Karpas-422 (cell line): ENCODE measurements at regions not wholly inside any gene's neighbourhood (a gene's known extent, or its start where the extent isn't known, plus 50 kb on each side); places are given as distances from the start of the nearest gene placed in this dataset.

Source experiments
- DNase-seq: peaks from one replicate; pipeline ENCODE4 v3.0.0-alpha.2; 2015
- H2AFZ ChIP-seq: fragments of 200-600 bp; sonication (generic); 2 replicates; pipeline ENCODE4 v1.6.1; 2014; ENCODE audit warnings: antibody characterized with exemption, low read length, mixed read lengths
- H3K27ac ChIP-seq: fragments of 200-600 bp; sonication (generic); 2 replicates; pipeline ENCODE4 v1.5.1; 2014; ENCODE audit warnings: mild to moderate bottlenecking, low read length, moderate library complexity
- H3K27me3 ChIP-seq: fragments of 200-600 bp; sonication (generic); 2 replicates; pipeline ENCODE4 v1.6.1; 2014; ENCODE audit warnings: low read length, mixed read lengths
- H3K36me3 ChIP-seq: fragments of 200-600 bp; sonication (generic); 2 replicates; pipeline ENCODE4 v1.6.1; 2014; ENCODE audit warnings: low read length, mixed read lengths; ENCODE audit not compliant: insufficient read depth
- H3K4me1 ChIP-seq: fragments of 200-600 bp; sonication (generic); 2 replicates; pipeline ENCODE4 v1.6.1; 2014; ENCODE audit warnings: mild to moderate bottlenecking, low read length, mixed read lengths
- H3K4me2 ChIP-seq: fragments of 200-600 bp; sonication (generic); 2 replicates; pipeline ENCODE4 v1.6.1; 2014; ENCODE audit warnings: low read length, low read depth, mild to moderate bottlenecking; ENCODE audit not compliant: poor library complexity, severe bottlenecking
- H3K4me3 ChIP-seq: fragments of 200-600 bp; sonication (generic); 2 replicates; pipeline ENCODE4 v1.5.1; 2014; ENCODE audit warnings: mild to moderate bottlenecking, antibody characterized with exemption, low read length, mixed read lengths
- H3K79me2 ChIP-seq: fragments of 200-600 bp; sonication (generic); 2 replicates; pipeline ENCODE4 v1.6.1; 2014; ENCODE audit warnings: mild to moderate bottlenecking, low read length, mixed read lengths
- H3K9ac ChIP-seq: fragments of 200-600 bp; sonication (generic); 2 replicates; pipeline ENCODE4 v1.6.0; 2014; ENCODE audit warnings: low read length
- H3K9me2 ChIP-seq: fragments of 200-600 bp; sonication (generic), shearing (Covaris generic); replicated peaks from 2 replicates; pipeline ENCODE4 v1.6.0; 2014; ENCODE audit warnings: mild to moderate bottlenecking, low read length, moderate library complexity; ENCODE audit not compliant: insufficient read depth
- H3K9me3 ChIP-seq: fragments of 300-700, 200-600 bp; sonication (generic); 2 replicates; pipeline ENCODE4 v1.6.1; 2014; ENCODE audit warnings: low read length, mixed read lengths
- H4K20me1 ChIP-seq: fragments of 200-600 bp; sonication (generic); 2 replicates; pipeline ENCODE4 v1.6.1; 2014; ENCODE audit warnings: mild to moderate bottlenecking, antibody characterized with exemption, low read length, low read depth; ENCODE audit not compliant: insufficient read depth

DNA sequence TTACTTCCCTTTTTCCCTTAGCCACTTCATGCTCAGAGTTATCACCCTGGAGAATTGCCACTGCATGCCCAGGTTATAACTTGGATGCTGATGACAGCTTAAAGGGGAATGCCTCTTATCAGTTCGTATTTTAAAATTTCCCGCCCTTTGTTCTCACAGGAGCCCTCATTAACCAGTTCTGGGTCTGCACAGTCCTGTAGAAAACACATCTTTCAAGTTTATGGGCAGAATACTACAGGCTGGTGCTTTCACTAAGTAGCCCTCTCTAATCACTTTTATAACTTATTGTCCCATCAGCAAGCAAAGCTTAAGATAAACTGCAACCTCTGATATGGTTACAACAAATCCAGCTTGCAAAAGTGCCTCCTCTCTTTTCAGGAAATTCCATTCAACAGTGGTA is 587.3 kb upstream of the UBE2E2 start:
- no peaks in the 10 kb centered on the region for H4K20me1 ChIP-seq
- H3K9me3 ChIP-seq, result no peaks in the 10 kb centered on the region; the same call in 1 of the 2 replicates
- no peak overlapping the region for H3K27ac ChIP-seq
- no peak for DNase-seq
- no peak overlapping the region for H3K4me3 ChIP-seq
- no peaks in the 10 kb centered on the region for H3K36me3 ChIP-seq
- H3K9ac ChIP-seq, result no peak overlapping the region
- no peaks in the 10 kb centered on the region for H3K79me2 ChIP-seq
- H3K4me1 ChIP-seq, result no peaks in the 10 kb centered on the region
- H3K9me2 ChIP-seq, result no peaks in the 10 kb centered on the region; the same call in 1 of the 2 replicates
- no peak overlapping the region for H2AFZ ChIP-seq
- no peaks in the 10 kb centered on the region for H3K27me3 ChIP-seq
- H3K4me2 ChIP-seq, result no peak overlapping the region

DNA sequence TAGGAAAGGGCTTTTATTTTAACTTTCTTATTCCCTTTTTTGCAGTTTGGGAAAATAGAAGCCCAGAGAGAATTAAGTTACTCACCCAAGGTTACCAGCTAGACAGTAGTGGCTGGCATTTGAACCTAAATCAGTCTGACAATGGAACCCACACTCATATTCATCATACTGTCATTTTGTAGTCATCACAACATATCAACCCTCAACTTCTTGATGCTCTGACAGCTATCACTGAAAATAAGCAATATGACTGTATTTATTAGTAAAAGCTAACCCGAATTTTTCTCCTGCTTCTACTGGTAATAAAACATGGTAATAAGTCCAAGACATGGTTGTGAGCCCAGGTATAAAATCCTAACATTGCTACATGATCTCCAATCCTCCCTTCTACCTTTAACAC is 585.8 kb upstream of the UBE2E2 start:
- H3K36me3 ChIP-seq, result no peaks in the 10 kb centered on the region
- no peaks in the 10 kb centered on the region for H4K20me1 ChIP-seq
- H3K4me2 ChIP-seq, result no peak overlapping the region
- DNase-seq, result no peak
- H3K27me3 ChIP-seq, result no peaks in the 10 kb centered on the region
- no peaks in the 10 kb centered on the region for H3K4me1 ChIP-seq
- no peaks in the 10 kb centered on the region for H3K79me2 ChIP-seq
- H3K9me2 ChIP-seq, result no peaks in the 10 kb centered on the region; the same call in 1 of the 2 replicates
- H3K4me3 ChIP-seq, result no peak overlapping the region
- H3K9ac ChIP-seq, result no peak overlapping the region
- H3K9me3 ChIP-seq, result no peaks in the 10 kb centered on the region
- no peak overlapping the region for H3K27ac ChIP-seq
- H2AFZ ChIP-seq, result no peak overlapping the region

DNA sequence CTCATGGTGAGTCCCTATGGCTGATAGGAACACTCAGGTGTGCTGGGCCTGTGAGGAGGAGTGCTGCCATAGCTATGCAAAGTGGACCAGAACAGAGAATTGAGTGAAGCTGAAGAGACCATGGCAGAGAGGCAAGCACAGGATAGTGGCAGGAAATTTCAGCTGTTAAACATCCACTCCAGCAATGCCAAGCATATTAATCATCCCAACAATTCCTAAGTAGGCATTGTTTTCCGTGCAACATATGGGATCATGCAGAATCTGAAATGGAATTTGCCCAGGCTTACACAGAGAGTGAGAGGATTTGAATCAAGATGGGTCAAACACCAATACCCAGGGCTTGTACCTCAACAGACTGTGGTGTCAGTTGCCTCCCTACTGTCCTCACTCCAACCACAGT is 582.6 kb upstream of the UBE2E2 start:
- no peaks in the 10 kb centered on the region for H3K9me3 ChIP-seq

DNA sequence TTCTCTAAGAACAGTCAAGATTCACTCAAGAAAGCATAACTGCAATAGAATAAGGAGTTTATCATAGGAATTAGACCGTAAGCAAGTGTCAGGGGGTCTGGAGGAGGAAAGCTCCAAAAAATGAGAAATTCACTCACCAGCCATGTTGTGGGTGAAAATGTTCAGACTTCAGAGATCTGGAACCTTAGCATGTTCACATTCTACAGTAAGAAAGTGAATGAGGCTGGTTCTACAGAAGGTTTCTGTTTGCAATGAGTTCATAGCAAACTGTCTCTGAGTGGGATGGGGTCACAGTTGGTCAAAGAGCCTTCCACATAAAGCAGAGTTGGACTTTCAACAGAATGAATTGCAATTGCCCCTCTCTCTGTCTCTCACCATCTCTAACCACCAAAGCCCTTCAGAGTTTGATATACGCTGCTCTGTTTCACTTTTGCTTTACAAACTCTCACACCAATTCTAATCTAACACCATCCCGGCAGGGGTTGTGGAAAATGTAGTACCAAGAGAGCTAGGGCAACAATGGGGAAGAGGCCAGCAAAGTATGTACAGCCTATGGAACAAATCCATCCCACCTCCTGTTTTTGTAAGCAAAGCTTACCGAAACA is 581.8 kb upstream of the UBE2E2 start:
- no peaks in the 10 kb centered on the region for H3K27me3 ChIP-seq
- no peaks in the 10 kb centered on the region for H4K20me1 ChIP-seq
- no peak overlapping the region for H3K4me3 ChIP-seq
- no peak overlapping the region for H2AFZ ChIP-seq
- H3K36me3 ChIP-seq, result no peaks in the 10 kb centered on the region
- no peak overlapping the region for H3K4me2 ChIP-seq
- H3K27ac ChIP-seq, result no peak overlapping the region
- no peaks in the 10 kb centered on the region for H3K9me3 ChIP-seq
- H3K9me2 ChIP-seq, result no peaks in the 10 kb centered on the region; the same call in 1 of the 2 replicates
- H3K9ac ChIP-seq, result no peak overlapping the region
- no peaks in the 10 kb centered on the region for H3K79me2 ChIP-seq
- no peak for DNase-seq
- H3K4me1 ChIP-seq, result no peaks in the 10 kb centered on the region

More for the DNA sequence above, 582.6 kb upstream of the UBE2E2 start:
- Histone ChIP-seq H3K4me1 (no peaks in the 10 kb centered on the region), H3K27me3 (no peaks in the 10 kb centered on the region), H2AFZ (no peak overlapping the region), H3K9ac (no peak overlapping the region), H4K20me1 (no peaks in the 10 kb centered on the region), H3K27ac (no peak overlapping the region), H3K4me3 (no peak overlapping the region), H3K4me2 (no peak overlapping the region), H3K36me3 (no peaks in the 10 kb centered on the region), H3K9me2 (no peaks in the 10 kb centered on the region; the same call in 1 of the 2 replicates), H3K79me2 (no peaks in the 10 kb centered on the region)
- no peak for DNase-seq

DNA sequence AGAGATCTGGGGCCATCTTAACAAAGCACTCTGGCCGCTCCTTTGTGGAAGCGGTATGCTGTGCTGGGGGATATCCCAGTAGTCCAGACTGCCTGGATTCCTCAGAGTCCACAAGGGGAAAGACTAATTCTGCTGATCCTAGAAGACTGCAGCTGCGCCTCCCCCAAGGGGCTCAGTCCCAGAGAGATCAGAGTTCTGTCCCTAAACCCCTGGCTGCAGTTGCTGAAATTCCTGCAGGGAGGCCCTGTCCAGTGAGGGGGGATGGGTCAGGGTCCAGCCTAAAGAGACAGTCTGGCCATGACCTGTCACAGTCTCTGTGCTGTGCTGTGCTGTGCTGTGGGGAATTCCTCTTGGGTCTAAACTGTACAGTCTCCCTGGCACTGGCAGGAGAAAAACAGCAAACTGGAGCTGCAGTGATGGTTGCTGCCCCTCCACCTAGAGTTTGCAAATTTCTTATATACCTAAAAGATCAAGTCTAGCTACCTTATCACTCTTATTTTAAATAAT is 575.1 kb upstream of the UBE2E2 start:
- H3K9me3 ChIP-seq, result peaks cover 9% of the 10 kb centered on the region
- no peak for DNase-seq
- no peaks in the 10 kb centered on the region for H3K9me2 ChIP-seq
- H3K4me2 ChIP-seq, result no peak overlapping the region
- no peak overlapping the region for H3K27ac ChIP-seq
- H4K20me1 ChIP-seq, result no peaks in the 10 kb centered on the region
- H3K27me3 ChIP-seq, result no peaks in the 10 kb centered on the region
- no peaks in the 10 kb centered on the region for H3K36me3 ChIP-seq
- no peaks in the 10 kb centered on the region for H3K79me2 ChIP-seq
- no peak overlapping the region for H3K9ac ChIP-seq
- no peaks in the 10 kb centered on the region for H3K4me1 ChIP-seq
- no peak overlapping the region for H2AFZ ChIP-seq
- H3K4me3 ChIP-seq, result no peak overlapping the region

DNA sequence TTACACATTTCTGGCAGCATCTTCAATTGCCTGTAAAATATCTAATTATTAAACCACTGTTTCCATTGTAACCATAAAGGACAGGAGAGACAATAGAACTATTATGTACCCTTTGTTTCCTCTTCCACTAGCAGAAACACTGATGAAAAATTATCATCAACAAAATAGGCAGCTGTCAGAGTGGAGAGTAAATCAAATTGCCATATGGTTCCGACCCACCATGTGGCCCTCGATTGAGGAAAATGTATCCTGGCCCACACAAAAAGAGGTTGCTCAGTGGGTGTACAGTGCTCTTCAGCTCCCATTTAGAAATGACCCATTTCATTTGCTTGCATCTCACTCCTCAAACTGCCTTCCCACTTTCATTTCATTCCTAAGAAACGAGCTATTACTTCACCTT is 570.6 kb upstream of the UBE2E2 start:
- Histone ChIP-seq H3K4me2 (no peak overlapping the region), H3K79me2 (no peaks in the 10 kb centered on the region), H3K9me3 (peaks cover 9% of the 10 kb centered on the region), H3K27ac (no peak overlapping the region), H4K20me1 (no peaks in the 10 kb centered on the region), H2AFZ (no peak overlapping the region), H3K36me3 (no peaks in the 10 kb centered on the region), H3K9ac (no peak overlapping the region), H3K4me1 (no peaks in the 10 kb centered on the region), H3K27me3 (no peaks in the 10 kb centered on the region), H3K9me2 (no peaks in the 10 kb centered on the region), H3K4me3 (no peak overlapping the region)
- DNase-seq, result no peak

DNA sequence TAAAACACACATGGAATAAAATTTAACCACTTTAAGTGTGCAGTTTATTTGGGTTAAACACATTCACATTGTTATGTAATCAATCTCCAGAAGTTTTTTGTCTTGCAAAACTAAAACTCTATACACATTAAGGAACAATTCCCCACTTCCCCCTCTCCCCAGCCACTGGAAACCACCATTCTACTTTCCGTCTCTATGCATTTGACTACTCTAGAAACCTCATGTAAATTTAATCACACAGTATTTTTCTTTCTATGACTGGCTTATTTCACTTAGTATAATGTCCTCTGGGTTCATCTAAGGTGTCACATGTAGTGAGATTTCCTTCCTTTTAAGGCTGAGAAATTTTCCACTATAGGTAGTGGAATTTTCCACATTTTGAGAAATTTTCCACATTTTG is 568.7 kb upstream of the UBE2E2 start:
- no peak overlapping the region for H2AFZ ChIP-seq
- no peak overlapping the region for H3K4me2 ChIP-seq
- H3K9me2 ChIP-seq, result no peaks in the 10 kb centered on the region
- H3K27ac ChIP-seq, result no peak overlapping the region
- no peaks in the 10 kb centered on the region for H4K20me1 ChIP-seq
- H3K27me3 ChIP-seq, result no peaks in the 10 kb centered on the region
- peaks cover 3% of the 10 kb centered on the region; the same call in 1 of the 2 replicates for H3K9me3 ChIP-seq
- H3K79me2 ChIP-seq, result no peaks in the 10 kb centered on the region
- H3K36me3 ChIP-seq, result no peaks in the 10 kb centered on the region
- H3K4me1 ChIP-seq, result no peaks in the 10 kb centered on the region
- DNase-seq, result no peak
- H3K9ac ChIP-seq, result no peak overlapping the region
- H3K4me3 ChIP-seq, result no peak overlapping the region

DNA sequence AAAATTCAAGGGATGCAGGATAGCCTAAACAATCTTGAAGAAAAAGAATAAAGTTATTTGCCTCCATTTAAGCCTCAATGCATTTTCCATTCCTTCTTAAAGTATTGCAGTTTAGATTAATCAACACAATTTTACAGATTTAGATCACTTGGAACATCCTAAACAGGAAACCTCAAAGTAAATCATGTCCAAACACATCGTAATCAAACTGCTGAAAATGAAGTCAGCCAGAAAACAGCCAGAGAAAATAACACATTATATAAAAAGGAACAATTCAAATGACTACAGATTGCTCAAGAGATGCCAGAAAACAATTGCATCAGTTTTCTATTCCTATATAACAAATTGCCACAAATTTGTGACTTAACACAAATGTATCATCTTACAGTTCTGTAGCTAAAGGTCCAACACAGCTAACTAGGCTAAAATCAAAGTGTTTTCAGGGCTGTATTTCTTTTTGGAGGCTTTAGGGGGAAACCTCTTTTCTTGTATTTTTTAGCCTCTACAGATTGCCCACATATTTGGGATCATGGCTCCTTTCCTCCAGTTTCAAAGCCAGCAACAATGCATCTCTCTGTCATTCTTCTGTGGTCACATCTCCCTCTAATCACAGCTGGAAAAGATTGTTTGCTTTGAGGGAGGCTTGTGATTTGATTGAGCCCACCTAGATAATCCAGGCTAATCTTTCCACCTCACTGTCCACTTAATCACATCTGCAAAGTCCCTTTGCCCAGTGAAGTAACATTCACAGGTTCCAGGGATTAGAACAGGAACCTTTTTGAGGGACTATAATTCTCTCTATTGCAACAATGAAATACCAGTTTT is 543.3 kb upstream of the UBE2E2 start:
- H3K27ac ChIP-seq, result no peak overlapping the region
- no peaks in the 10 kb centered on the region for H3K79me2 ChIP-seq
- H4K20me1 ChIP-seq, result no peaks in the 10 kb centered on the region
- no peak overlapping the region for H3K9ac ChIP-seq
- no peaks in the 10 kb centered on the region for H3K27me3 ChIP-seq
- H3K9me3 ChIP-seq, result peaks cover 20% of the 10 kb centered on the region
- no peaks in the 10 kb centered on the region for H3K4me1 ChIP-seq
- no peak overlapping the region for H2AFZ ChIP-seq
- no peak overlapping the region for H3K4me3 ChIP-seq
- no peaks in the 10 kb centered on the region for H3K36me3 ChIP-seq
- no peaks in the 10 kb centered on the region for H3K9me2 ChIP-seq
- DNase-seq, result no peak
- H3K4me2 ChIP-seq, result no peak overlapping the region
